Keratinocyte (primary cell): ENCODE measurements at regions not wholly inside any gene's neighbourhood (a gene's known extent, or its start where the extent isn't known, plus 50 kb on each side); places are given as distances from the start of the nearest gene placed in this dataset.

Experiments
- CTCF ChIP-seq, 3 experiments: IDR thresholded peaks in 1 of 3; conservative IDR thresholded peaks in 1 of 3; optimal IDR thresholded peaks in 1 of 3; 2 replicates in 2 of 3; 3 replicates in 1 of 3; pipeline versions ENCODE3 to v1.5.1; 2011; ENCODE audit warnings: low read length in 3 of 3, mild to moderate bottlenecking in 3 of 3, moderate library complexity in 2 of 3, control low read depth in 1 of 3, inconsistent platforms in 1 of 3; ENCODE audit not compliant: insufficient read depth in 2 of 3; ENCODE audit errors: extremely low read depth in 1 of 3
- EZH2 ChIP-seq: IDR thresholded peaks from one replicate; pipeline ENCODE4 v1.6.1; 2012; ENCODE audit warnings: inconsistent platforms, mild to moderate bottlenecking, low read length, moderate library complexity

GRCh38 chr5:142378737-142379634, 54.2 kb upstream of the SPRY4 start:
- TF ChIP-seq CTCF (optimal IDR thresholded peaks at IDR 0.05 in 1 of 3, IDR thresholded peaks at IDR 0.05 in 1 of 3, conservative IDR thresholded peaks at IDR 0.05 in 1 of 3; ENCODE audit: extremely low read depth in 1 of 3, insufficient read depth in 2 of 3, low read length in 3 of 3) = no peak
- TF ChIP-seq EZH2 = no peak
